SK-N-SH treated with all-trans-retinoic acid at 6 μM for 48 hours (cell line): ENCODE measurements at regions not wholly inside any gene's neighbourhood (a gene's known extent, or its start where the extent isn't known, plus 50 kb on each side); places are given as distances from the start of the nearest gene placed in this dataset.

Experiments used
- ARNTL ChIP-seq: fragments of 450-650 bp; formaldehyde crosslinking; IDR thresholded peaks from 2 replicates; pipeline ENCODE4 v1.5.0; 2020; ENCODE audit warnings: low read depth, mild to moderate bottlenecking, moderate library complexity, borderline replicate concordance
- ESRRG ChIP-seq: fragments of 250-450 bp; sonication (Bioruptor Pico); IDR thresholded peaks from 2 replicates; pipeline ENCODE4 v1.6.1; 2021; ENCODE audit warnings: mild to moderate bottlenecking
- RARB ChIP-seq: fragments of 250-450 bp; sonication (Bioruptor Pico); IDR thresholded peaks from 2 replicates; pipeline ENCODE4 v1.8.0; 2021; ENCODE audit warnings: mild to moderate bottlenecking, moderate library complexity
- TCF4 ChIP-seq: fragments of 250-450 bp; sonication (Bioruptor Pico); IDR thresholded peaks from 2 replicates; pipeline ENCODE4 v1.8.0; 2021; ENCODE audit warnings: mild to moderate bottlenecking, moderate library complexity, borderline replicate concordance
- TOX ChIP-seq: fragments of 250-450 bp; sonication (Bioruptor Pico); IDR thresholded peaks from 2 replicates; pipeline ENCODE4 v1.8.0; 2021; ENCODE audit warnings: mild to moderate bottlenecking, moderate library complexity, borderline replicate concordance
- ZFP30 ChIP-seq: fragments of 450-650 bp; formaldehyde crosslinking; IDR thresholded peaks from 2 replicates; pipeline ENCODE4 v1.5.0; 2022; ENCODE audit warnings: mild to moderate bottlenecking, moderate library complexity
- ZNF565 ChIP-seq: fragments of 450-650 bp; formaldehyde crosslinking; conservative IDR thresholded peaks from 2 replicates; pipeline ENCODE4 v1.5.0; 2020; ENCODE audit warnings: low read depth, mild to moderate bottlenecking, moderate library complexity
- ZNF70 ChIP-seq: fragments of 450-650 bp; formaldehyde crosslinking; IDR thresholded peaks from 2 replicates; pipeline ENCODE4 v1.5.0; 2020; ENCODE audit warnings: mild to moderate bottlenecking, moderate library complexity
- TF ChIP-seq, protein P1 (sequence below): fragments of 250-450 bp; sonication (Bioruptor Pico); IDR thresholded peaks from 2 replicates; pipeline ENCODE4 v1.5.1; 2020; ENCODE audit warnings: low read depth, mild to moderate bottlenecking, moderate library complexity

DNA sequence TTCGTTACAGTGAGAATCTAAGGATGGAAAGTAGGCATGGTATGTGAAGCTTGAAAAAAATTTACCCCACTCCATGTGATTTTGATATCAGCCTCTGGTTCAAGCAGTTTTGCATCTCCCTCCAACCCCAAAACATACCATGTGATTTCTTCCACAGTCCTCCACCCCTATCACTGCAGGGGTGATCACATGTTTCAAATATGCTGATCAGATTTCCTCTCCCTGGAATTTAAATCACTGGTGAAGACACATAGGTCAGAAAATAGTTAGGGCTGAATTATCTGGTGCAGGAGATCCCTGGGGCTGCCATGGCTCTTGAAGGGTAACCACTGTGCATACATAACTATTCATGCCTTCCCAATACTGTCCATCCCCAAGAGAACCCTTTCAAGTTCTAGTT lies 119.7 kb upstream of the THRB start:
- TF ChIP-seq TOX (CRISPR knock-in tag) = no peak
- no peak for TF ChIP-seq ZNF70 (CRISPR knock-in tag)
- no peak for TF ChIP-seq RARB
- TF ChIP-seq TCF4 (CRISPR knock-in tag) = no peak
- TF ChIP-seq, protein P1, sequence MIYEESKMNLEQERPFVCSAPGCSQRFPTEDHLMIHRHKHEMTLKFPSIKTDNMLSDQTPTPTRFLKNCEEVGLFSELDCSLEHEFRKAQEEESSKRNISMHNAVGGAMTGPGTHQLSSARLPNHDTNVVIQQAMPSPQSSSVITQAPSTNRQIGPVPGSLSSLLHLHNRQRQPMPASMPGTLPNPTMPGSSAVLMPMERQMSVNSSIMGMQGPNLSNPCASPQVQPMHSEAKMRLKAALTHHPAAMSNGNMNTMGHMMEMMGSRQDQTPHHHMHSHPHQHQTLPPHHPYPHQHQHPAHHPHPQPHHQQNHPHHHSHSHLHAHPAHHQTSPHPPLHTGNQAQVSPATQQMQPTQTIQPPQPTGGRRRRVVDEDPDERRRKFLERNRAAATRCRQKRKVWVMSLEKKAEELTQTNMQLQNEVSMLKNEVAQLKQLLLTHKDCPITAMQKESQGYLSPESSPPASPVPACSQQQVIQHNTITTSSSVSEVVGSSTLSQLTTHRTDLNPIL (CRISPR knock-in tag) = no peak
- TF ChIP-seq ZFP30 (CRISPR knock-in tag) = no peak
- no peak for TF ChIP-seq ZNF565 (CRISPR knock-in tag)
- no peak for TF ChIP-seq ESRRG (CRISPR knock-in tag)
- no peak for TF ChIP-seq ARNTL (CRISPR knock-in tag)
